Ishikawa (cell line): ENCODE measurements at regions not wholly inside any gene's neighbourhood (a gene's known extent, or its start where the extent isn't known, plus 50 kb on each side); places are given as distances from the start of the nearest gene placed in this dataset.

Experiments
- CEBPB ChIP-seq: IDR thresholded peaks from 2 replicates; pipeline ENCODE4 v1.6.1; 2012
- EP300 ChIP-seq: IDR thresholded peaks from 2 replicates; pipeline ENCODE4 v1.6.1; 2012; ENCODE audit warnings: borderline replicate concordance
- FOXM1 ChIP-seq: IDR thresholded peaks from 2 replicates; pipeline ENCODE4 v1.6.1; 2012; ENCODE audit warnings: low read depth, borderline replicate concordance
- MAX ChIP-seq: IDR thresholded peaks from 2 replicates; pipeline ENCODE4 v1.6.1; 2012
- RAD21 ChIP-seq: IDR thresholded peaks from 2 replicates; pipeline ENCODE4 v1.6.1; 2012; ENCODE audit warnings: low read depth
- REST ChIP-seq: IDR thresholded peaks from 2 replicates; pipeline ENCODE4 v1.6.1; 2012; ENCODE audit warnings: low read depth, mild to moderate bottlenecking
- TAF1 ChIP-seq: IDR thresholded peaks from 2 replicates; pipeline ENCODE4 v1.6.1; 2012; ENCODE audit warnings: low read depth, mild to moderate bottlenecking
- ZBTB7A ChIP-seq: IDR thresholded peaks from 2 replicates; pipeline ENCODE4 v1.6.1; 2012; ENCODE audit warnings: low read depth

- TF ChIP-seq FOXM1: no peak
- no peak for TF ChIP-seq RAD21
- TF ChIP-seq EP300: no peak
- no peak for TF ChIP-seq MAX
- no peak for TF ChIP-seq CEBPB
- no peak for TF ChIP-seq ZBTB7A
- no peak for TF ChIP-seq TAF1
- no peak for TF ChIP-seq REST
These were observed 748.1 kb upstream of the SGCG start for GRCh38 chr13:22432690-22433089.
